Rectal smooth muscle tissue (tissue), 1 donor: ENCODE measurements at regions not wholly inside any gene's neighbourhood (a gene's known extent, or its start where the extent isn't known, plus 50 kb on each side); places are given as distances from the start of the nearest gene placed in this dataset.

Experiments
- H3K27ac ChIP-seq: one replicate; pipeline ENCODE4 v1.7.0; 2013; ENCODE audit warnings: low read depth, low read length, inconsistent platforms
- H3K27me3 ChIP-seq: one replicate; pipeline ENCODE4 v1.7.0; 2013; ENCODE audit warnings: low read length; ENCODE audit not compliant: control insufficient read depth, insufficient read depth
- H3K36me3 ChIP-seq: one replicate; pipeline ENCODE4 v1.7.0; 2013; ENCODE audit warnings: low read length; ENCODE audit not compliant: control insufficient read depth, insufficient read depth
- H3K4me1 ChIP-seq: one replicate; pipeline ENCODE4 v1.7.0; 2013; ENCODE audit warnings: low read length; ENCODE audit not compliant: control insufficient read depth, insufficient read depth
- H3K4me3 ChIP-seq: one replicate; pipeline ENCODE4 v1.7.0; 2013; ENCODE audit warnings: low read length
- H3K9ac ChIP-seq: one replicate; pipeline ENCODE4 v1.7.0; 2013; ENCODE audit warnings: low read length

- H3K4me1 ChIP-seq, result no peaks in the 10 kb centered on the region
- H3K36me3 ChIP-seq, result no peaks in the 10 kb centered on the region
- H3K27ac ChIP-seq, result no peak overlapping the region
These were observed 459.9 kb downstream of the RAP2B start for GRCh38 chr3:153621953-153622352.

DNA sequence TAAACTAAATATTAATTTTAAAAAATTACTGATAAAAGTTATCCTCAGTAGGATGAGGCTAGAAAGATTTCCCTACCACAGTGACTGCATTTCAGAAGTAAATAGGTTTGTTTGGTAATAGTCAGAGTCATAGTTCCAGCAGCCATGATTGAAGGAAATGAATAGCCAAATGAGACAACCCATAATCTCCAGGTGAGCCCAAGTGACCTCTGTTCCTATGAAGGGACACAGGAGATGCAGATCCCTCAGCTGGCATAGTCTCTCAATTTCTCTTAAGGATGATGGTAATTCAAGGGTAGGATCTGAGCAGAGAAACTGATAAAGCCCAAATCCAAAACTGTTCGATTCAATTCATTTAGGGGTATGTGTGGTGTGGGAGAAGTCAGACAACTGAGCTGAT lies 461.8 kb downstream of the RAP2B start:
- no peaks in the 10 kb centered on the region for H3K27me3 ChIP-seq
- H3K4me3 ChIP-seq, result no peak overlapping the region
- H3K27ac ChIP-seq, result no peak overlapping the region
- no peak overlapping the region for H3K9ac ChIP-seq
- no peaks in the 10 kb centered on the region for H3K36me3 ChIP-seq
- H3K4me1 ChIP-seq, result no peaks in the 10 kb centered on the region

More at GRCh38 chr3:153621953-153622352, 459.9 kb downstream of the RAP2B start:
- no peak overlapping the region for H3K4me3 ChIP-seq
- H3K27me3 ChIP-seq, result no peaks in the 10 kb centered on the region
- no peak overlapping the region for H3K9ac ChIP-seq

GRCh38 chr3:153624310-153625030 lies 462.4 kb downstream of the RAP2B start:
- no peak overlapping the region for H3K9ac ChIP-seq
- no peaks in the 10 kb centered on the region for H3K36me3 ChIP-seq
- H3K27me3 ChIP-seq, result no peaks in the 10 kb centered on the region
- no peaks in the 10 kb centered on the region for H3K4me1 ChIP-seq
- no peak overlapping the region for H3K4me3 ChIP-seq
- H3K27ac ChIP-seq, result no peak overlapping the region

DNA sequence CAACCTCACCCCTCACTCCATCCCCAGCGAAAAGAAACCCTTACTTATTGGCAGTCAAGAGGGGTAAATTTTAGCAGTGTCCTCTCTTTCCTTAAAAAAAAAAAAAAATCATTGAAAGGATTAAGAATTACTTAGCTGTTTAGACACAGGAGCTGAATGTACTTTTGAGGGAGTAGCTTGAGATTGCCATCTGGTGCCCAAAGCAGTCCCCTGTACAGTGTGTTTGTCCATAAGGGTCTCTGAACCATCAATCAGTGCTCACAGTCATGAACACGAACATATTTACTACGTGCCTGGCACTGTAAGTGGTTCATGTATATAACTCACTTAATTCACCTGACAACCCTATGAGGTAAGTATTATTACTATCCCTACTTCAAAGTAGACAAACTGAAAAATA lies 463.5 kb downstream of the RAP2B start:
- H3K4me1 ChIP-seq, result no peaks in the 10 kb centered on the region
- no peaks in the 10 kb centered on the region for H3K36me3 ChIP-seq
- no peak overlapping the region for H3K4me3 ChIP-seq
- no peaks in the 10 kb centered on the region for H3K27me3 ChIP-seq
- no peak overlapping the region for H3K9ac ChIP-seq
- H3K27ac ChIP-seq, result no peak overlapping the region

DNA sequence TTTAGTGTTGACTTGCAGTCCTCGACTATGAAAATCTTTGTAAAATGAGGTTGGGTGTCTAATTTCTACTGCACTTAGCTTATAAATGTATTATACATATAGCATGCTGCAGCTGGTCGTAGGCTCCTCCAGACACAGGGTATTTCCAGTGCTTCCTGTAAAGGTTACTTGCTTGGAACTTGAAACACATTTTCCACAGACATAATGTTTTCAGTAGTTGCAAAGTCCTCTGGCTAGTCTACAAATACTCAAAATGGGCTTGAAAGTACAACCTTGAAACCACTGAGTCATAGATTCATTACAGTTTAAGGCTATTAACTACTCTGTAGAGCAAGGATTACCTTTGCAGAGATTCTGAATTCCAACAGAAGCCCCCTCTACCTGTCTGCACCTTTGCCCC lies 464.1 kb downstream of the RAP2B start:
- H3K4me3 ChIP-seq, result no peak overlapping the region
- H3K36me3 ChIP-seq, result no peaks in the 10 kb centered on the region
- H3K9ac ChIP-seq, result no peak overlapping the region
- H3K27ac ChIP-seq, result no peak overlapping the region
- no peaks in the 10 kb centered on the region for H3K27me3 ChIP-seq
- no peaks in the 10 kb centered on the region for H3K4me1 ChIP-seq

GRCh38 chr3:153628591-153628990 lies 466.6 kb downstream of the RAP2B start:
- Histone ChIP-seq H3K27me3 (no peaks in the 10 kb centered on the region), H3K4me1 (no peaks in the 10 kb centered on the region), H3K9ac (no peak overlapping the region), H3K27ac (no peak overlapping the region), H3K36me3 (no peaks in the 10 kb centered on the region), H3K4me3 (no peak overlapping the region)

DNA sequence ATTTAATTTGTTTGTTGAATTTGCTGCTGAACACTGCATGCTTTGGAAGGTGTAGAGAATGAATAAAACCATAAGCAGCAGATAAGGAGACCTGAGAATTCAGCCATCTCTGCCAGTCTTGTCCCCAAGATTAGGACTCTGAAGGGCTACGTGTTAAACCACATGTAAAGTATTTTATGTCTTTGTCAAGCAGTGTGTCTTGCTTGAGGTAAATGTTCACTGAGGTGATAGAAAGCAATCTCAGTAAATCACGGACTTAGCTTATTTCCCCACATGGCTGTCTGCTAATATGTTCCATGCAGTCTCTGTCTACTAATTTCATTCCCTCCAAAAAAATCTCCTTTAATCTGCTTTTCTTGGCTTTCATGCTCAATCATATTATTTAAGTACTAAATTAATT lies 467.1 kb downstream of the RAP2B start:
- Histone ChIP-seq H3K9ac (no peak overlapping the region), H3K36me3 (no peaks in the 10 kb centered on the region), H3K27ac (no peak overlapping the region), H3K27me3 (no peaks in the 10 kb centered on the region), H3K4me1 (no peaks in the 10 kb centered on the region), H3K4me3 (no peak overlapping the region)

- Histone ChIP-seq H3K27ac (no peak overlapping the region), H3K4me3 (no peak overlapping the region), H3K27me3 (no peaks in the 10 kb centered on the region), H3K9ac (no peak overlapping the region), H3K4me1 (no peaks in the 10 kb centered on the region), H3K36me3 (no peaks in the 10 kb centered on the region)
These were observed 469.1 kb downstream of the RAP2B start for GRCh38 chr3:153631102-153631501.

GRCh38 chr3:153631664-153632063 lies 469.6 kb downstream of the RAP2B start:
- no peaks in the 10 kb centered on the region for H3K27me3 ChIP-seq
- H3K36me3 ChIP-seq, result no peaks in the 10 kb centered on the region
- no peak overlapping the region for H3K4me3 ChIP-seq
- no peaks in the 10 kb centered on the region for H3K4me1 ChIP-seq
- H3K27ac ChIP-seq, result no peak overlapping the region
- no peak overlapping the region for H3K9ac ChIP-seq

DNA sequence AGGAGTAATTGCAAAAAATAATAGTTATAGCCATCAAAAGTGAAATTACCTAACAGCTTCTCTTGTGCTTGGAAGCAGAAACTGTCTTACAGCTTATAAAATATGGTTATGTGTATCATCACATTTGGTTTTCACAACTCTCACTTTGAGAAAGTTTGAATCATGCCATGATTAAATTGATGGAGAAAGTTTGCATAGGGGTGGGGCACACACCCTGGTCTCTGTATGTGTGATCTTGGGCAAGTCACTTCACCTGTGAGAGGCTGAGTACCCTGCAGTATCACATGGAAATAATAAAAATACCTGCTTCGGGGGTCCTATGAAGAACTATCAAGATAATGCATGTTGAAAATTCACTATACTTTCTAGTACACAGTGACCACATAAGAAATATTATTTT lies 471.4 kb downstream of the RAP2B start:
- Histone ChIP-seq H3K4me1 (no peaks in the 10 kb centered on the region), H3K27ac (no peak overlapping the region), H3K27me3 (no peaks in the 10 kb centered on the region), H3K4me3 (no peak overlapping the region), H3K9ac (no peak overlapping the region), H3K36me3 (no peaks in the 10 kb centered on the region)

- Histone ChIP-seq H3K4me1 (no peaks in the 10 kb centered on the region), H3K4me3 (no peak overlapping the region), H3K9ac (no peak overlapping the region), H3K36me3 (no peaks in the 10 kb centered on the region), H3K27me3 (no peaks in the 10 kb centered on the region), H3K27ac (no peak overlapping the region)
These were observed 472.7 kb downstream of the RAP2B start for GRCh38 chr3:153634683-153635082.

DNA sequence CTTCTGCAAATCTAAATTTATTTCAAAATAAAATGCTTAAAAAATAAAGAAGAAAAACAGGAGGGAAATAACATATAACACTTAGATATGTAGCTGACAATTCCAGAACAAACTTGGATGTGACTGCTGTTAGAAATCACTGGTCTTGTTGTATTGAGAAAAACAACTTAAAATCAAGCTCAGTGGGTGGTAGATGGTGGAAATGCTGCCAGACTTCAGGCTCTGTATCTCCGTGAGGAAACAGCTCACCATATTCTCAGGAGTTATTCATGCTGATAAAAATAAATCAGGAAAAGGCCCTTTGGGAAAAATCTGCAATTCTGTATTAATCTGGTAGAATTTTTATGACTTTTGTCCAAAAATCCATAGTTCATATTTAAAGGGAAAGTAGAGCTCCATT lies 477.6 kb downstream of the RAP2B start:
- Histone ChIP-seq H3K36me3 (no peaks in the 10 kb centered on the region), H3K27ac (no peak overlapping the region), H3K4me1 (no peaks in the 10 kb centered on the region), H3K4me3 (no peak overlapping the region), H3K27me3 (no peaks in the 10 kb centered on the region), H3K9ac (no peak overlapping the region)
